ENCODE measurements at regions not wholly inside any gene's neighbourhood (a gene's known extent, or its start where the extent isn't known, plus 50 kb on each side); places are given as distances from the start of the nearest gene placed in this dataset.

- BruUV-seq (replicated peaks) = no TSS peak
- TF ChIP-seq, protein P1, sequence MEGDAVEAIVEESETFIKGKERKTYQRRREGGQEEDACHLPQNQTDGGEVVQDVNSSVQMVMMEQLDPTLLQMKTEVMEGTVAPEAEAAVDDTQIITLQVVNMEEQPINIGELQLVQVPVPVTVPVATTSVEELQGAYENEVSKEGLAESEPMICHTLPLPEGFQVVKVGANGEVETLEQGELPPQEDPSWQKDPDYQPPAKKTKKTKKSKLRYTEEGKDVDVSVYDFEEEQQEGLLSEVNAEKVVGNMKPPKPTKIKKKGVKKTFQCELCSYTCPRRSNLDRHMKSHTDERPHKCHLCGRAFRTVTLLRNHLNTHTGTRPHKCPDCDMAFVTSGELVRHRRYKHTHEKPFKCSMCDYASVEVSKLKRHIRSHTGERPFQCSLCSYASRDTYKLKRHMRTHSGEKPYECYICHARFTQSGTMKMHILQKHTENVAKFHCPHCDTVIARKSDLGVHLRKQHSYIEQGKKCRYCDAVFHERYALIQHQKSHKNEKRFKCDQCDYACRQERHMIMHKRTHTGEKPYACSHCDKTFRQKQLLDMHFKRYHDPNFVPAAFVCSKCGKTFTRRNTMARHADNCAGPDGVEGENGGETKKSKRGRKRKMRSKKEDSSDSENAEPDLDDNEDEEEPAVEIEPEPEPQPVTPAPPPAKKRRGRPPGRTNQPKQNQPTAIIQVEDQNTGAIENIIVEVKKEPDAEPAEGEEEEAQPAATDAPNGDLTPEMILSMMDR (conservative IDR thresholded peaks at IDR 0.05; ENCODE audit: low read length) = no peak
- no peak for TF ChIP-seq EZH2phosphoT487 (IDR thresholded peaks at IDR 0.05; ENCODE audit: borderline replicate concordance, low read depth, low read length)
- Histone ChIP-seq H3K79me2 (ENCODE audit: insufficient read depth, low read depth, low read length) (no peaks in the 10 kb centered on the region), H4K20me1 (ENCODE audit: insufficient read depth, low read length) (no peaks in the 10 kb centered on the region), H3K4me2 (ENCODE audit: low read length) (no peak overlapping the region), H3K36me3 (ENCODE audit: insufficient read depth, low read length) (no peaks in the 10 kb centered on the region), H3K9me3 (ENCODE audit: low read length) (no peaks in the 10 kb centered on the region; the same call in 1 of the 2 replicates), H3K9me2 (ENCODE audit: insufficient read depth, low read length) (no peaks in the 10 kb centered on the region), H3K4me3 (ENCODE audit: low read depth, low read length, poor library complexity, severe bottlenecking) (no peak overlapping the region), H3K27ac (ENCODE audit: low read depth, low read length, poor library complexity, severe bottlenecking) (no peak overlapping the region), H3K4me1 (ENCODE audit: insufficient read depth, low read length, poor library complexity, severe bottlenecking) (no peaks in the 10 kb centered on the region), H2AFZ (ENCODE audit: low read length) (no peak overlapping the region)
- POLR2A ChIA-PET = no interaction called here
- no peak for DNase-seq (ENCODE audit: low spot score)
- CTCF ChIA-PET (ENCODE audit: unreplicated experiment) = no interaction called here
- intact Hi-C loops (cut with micrococcal nuclease; ENCODE audit: unreplicated experiment) = no loop called here
These were observed 157.8 kb downstream of the NXNL2 start for GRCh38 chr9:88692827-88693226.

DNA sequence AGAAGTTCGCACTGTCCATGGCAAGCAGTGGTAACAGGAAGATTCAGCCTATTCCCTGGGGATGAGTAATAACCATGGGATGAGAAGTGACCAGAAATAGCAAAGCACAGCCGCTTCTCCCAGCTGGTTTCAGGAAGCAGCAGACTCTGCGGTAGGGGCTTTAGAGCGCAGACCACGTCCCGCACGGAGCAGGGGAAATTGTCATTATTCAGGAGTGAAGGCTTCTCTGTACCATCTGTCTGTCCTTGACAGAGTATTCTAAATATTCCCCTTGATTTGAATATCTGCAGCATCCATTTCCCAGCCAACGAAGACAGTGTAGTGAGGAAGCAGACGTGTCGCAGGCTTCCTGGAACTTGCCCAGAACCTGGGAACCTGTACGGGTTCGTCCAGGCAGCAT lies 159.6 kb downstream of the NXNL2 start:
- H3K36me3 ChIP-seq (ENCODE audit: insufficient read depth, low read length) = no peaks in the 10 kb centered on the region
- H2AFZ ChIP-seq (ENCODE audit: low read length) = no peak overlapping the region
- DNase-seq (ENCODE audit: low spot score) = no peak
- no peak overlapping the region for H3K4me3 ChIP-seq (ENCODE audit: low read depth, low read length, poor library complexity, severe bottlenecking)
- no TSS peak for BruUV-seq (replicated peaks)
- H3K79me2 ChIP-seq (ENCODE audit: insufficient read depth, low read depth, low read length) = no peaks in the 10 kb centered on the region
- H4K20me1 ChIP-seq (ENCODE audit: insufficient read depth, low read length) = no peaks in the 10 kb centered on the region
- H3K9me3 ChIP-seq (ENCODE audit: low read length) = no peaks in the 10 kb centered on the region; the same call in 1 of the 2 replicates
- no peak overlapping the region for H3K4me2 ChIP-seq (ENCODE audit: low read length)
- H3K27ac ChIP-seq (ENCODE audit: low read depth, low read length, poor library complexity, severe bottlenecking) = no peak overlapping the region
- ChIA-PET CTCF (ENCODE audit: unreplicated experiment) (no interaction called here), POLR2A (no interaction called here)
- intact Hi-C loops (cut with micrococcal nuclease; ENCODE audit: unreplicated experiment) = no loop called here
- H3K9me2 ChIP-seq (ENCODE audit: insufficient read depth, low read length) = no peaks in the 10 kb centered on the region
- TF ChIP-seq EZH2phosphoT487 (IDR thresholded peaks at IDR 0.05; ENCODE audit: borderline replicate concordance, low read depth, low read length) = no peak
- TF ChIP-seq, protein P1 (conservative IDR thresholded peaks at IDR 0.05; ENCODE audit: low read length) = no peak
- H3K4me1 ChIP-seq (ENCODE audit: insufficient read depth, low read length, poor library complexity, severe bottlenecking) = no peaks in the 10 kb centered on the region

GRCh38 chr9:88696501-88696900 lies 161.5 kb downstream of the NXNL2 start:
- no peaks in the 10 kb centered on the region for H3K36me3 ChIP-seq (ENCODE audit: insufficient read depth, low read length)

More at GRCh38 chr9:88696501-88696900, 161.5 kb downstream of the NXNL2 start:
- Histone ChIP-seq H3K4me3 (ENCODE audit: low read depth, low read length, poor library complexity, severe bottlenecking) (no peak overlapping the region), H3K9me2 (ENCODE audit: insufficient read depth, low read length) (no peaks in the 10 kb centered on the region), H3K79me2 (ENCODE audit: insufficient read depth, low read depth, low read length) (no peaks in the 10 kb centered on the region), H3K4me1 (ENCODE audit: insufficient read depth, low read length, poor library complexity, severe bottlenecking) (no peaks in the 10 kb centered on the region), H4K20me1 (ENCODE audit: insufficient read depth, low read length) (no peaks in the 10 kb centered on the region), H3K27ac (ENCODE audit: low read depth, low read length, poor library complexity, severe bottlenecking) (no peak overlapping the region), H3K9me3 (ENCODE audit: low read length) (no peaks in the 10 kb centered on the region; the same call in 1 of the 2 replicates), H2AFZ (ENCODE audit: low read length) (no peak overlapping the region), H3K4me2 (ENCODE audit: low read length) (no peak overlapping the region)
- no TSS peak for BruUV-seq (replicated peaks)
- ChIA-PET POLR2A (no interaction called here), CTCF (ENCODE audit: unreplicated experiment) (no interaction called here)
- no peak for DNase-seq (ENCODE audit: low spot score)
- TF ChIP-seq, protein P1 (conservative IDR thresholded peaks at IDR 0.05; ENCODE audit: low read length) = no peak
- TF ChIP-seq EZH2phosphoT487 (IDR thresholded peaks at IDR 0.05; ENCODE audit: borderline replicate concordance, low read depth, low read length) = no peak
- intact Hi-C loops (cut with micrococcal nuclease; ENCODE audit: unreplicated experiment) = no loop called here

Data from OCI-LY7 (cell line).